GM18907 (cell line): ENCODE measurements at regions not wholly inside any gene's neighbourhood (a gene's known extent, or its start where the extent isn't known, plus 50 kb on each side); places are given as distances from the start of the nearest gene placed in this dataset.
"Not testable (repeated sequence)": the region's sequence is repeated elsewhere in the genome, so short reads cannot be mapped to it uniquely, and the experiment has no call there.

Source experiments
- ATAC-seq: cut with Tn5 transposase; IDR thresholded peaks from one replicate; pipeline ENCODE4 v1.9.1; 2021; ENCODE audit warnings: mild to moderate bottlenecking, moderate library complexity; ENCODE audit not compliant: unreplicated experiment

DNA sequence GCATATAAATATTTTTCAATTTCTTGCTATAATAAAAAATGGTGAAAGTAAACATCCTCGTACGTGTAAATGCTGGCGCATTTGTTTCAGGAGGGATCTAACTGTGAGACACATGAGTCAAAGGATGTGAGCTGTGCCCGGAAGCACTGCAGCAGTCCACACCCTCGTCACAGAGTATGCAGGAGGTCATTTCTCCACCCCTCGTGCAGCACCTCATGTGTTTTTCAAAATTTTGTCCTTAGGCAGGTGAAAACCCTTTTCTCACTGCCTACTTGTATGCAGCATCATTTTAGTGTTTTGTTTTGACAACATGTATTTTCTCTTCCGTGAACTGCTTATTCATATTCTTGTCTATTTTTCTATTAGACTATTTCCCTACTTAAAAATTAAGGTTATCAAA, 162.7 kb downstream of the AVL9 start:
- peak; percentile 50 for ATAC-seq

DNA sequence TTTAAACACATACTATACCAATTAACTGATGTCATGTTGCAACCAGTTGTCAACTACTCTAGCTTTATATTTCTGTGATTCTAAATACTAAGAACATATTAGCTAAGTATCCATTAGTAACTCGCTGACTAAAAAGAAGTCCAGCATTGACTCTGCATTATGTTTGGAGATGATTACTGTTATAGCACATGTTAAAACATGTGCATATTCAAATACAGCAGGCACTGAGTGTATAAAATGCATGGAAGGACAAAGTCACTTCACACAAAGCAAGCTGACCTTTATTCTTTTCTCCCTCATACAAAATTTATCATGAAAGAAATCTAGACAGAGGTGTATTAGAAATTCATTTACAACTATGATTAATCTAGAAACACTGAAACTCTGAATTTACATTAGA, 159.3 kb downstream of the AVL9 start:
- not testable (repeated sequence) for ATAC-seq

- ATAC-seq: not testable (repeated sequence)
Observed at GRCh38 chr7:32650356-32650755, 155.1 kb downstream of the AVL9 start.

DNA sequence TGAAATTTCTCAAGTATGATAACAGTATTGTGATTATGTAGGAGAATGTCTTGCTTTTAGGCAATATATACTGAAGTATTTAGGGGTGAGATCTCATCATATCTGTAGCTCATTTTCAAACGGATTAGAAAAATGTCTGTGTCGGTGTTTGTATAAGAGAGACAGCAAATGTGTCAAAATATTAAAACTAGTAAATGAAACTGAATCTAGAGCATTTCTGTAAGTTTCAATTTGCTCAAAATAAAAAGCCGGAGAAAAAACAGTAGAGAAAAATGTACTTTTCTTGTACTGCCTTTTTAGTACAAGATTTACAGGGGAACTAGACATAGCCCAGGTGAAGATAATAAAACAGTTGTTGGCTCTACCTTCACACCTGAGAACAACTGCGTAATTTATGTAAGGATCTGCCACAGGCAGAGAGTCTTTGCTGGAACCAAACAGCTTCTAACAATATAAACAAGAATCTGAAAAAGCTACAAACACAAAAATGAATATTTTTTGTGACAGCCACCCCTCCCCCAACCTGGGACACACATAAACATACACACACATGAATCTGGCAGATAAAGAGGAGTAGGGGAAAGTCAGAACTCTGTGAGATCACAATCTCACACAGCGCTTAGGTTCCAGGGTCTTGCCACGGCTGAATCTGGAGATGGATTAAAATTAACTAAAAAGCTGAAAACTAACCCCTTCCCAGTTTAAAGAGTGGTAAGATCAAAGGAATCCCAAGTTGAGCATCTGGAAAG, 153.3 kb downstream of the AVL9 start:
- ATAC-seq: no peak

DNA sequence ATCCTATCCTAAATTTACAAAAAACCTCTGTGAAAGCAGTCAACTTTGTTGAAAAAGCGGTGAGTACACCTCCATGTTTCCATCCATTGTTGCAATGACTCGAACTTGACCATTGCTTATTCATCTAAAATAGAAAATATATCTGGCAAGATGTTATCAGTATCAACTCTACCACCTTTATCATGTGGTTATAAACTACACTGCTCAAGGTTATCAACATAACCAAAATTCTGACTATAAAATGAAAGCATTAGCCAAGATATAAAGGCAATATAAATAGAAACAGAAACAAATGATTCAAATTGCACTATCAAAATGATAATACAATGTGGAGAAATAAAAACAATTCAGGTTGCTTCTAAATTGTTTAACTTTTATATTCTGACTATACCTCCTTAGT, 150.0 kb downstream of the AVL9 start:
- not testable (repeated sequence) for ATAC-seq

- ATAC-seq: no peak
Observed at GRCh38 chr7:32643194-32643593, 147.9 kb downstream of the AVL9 start.

DNA sequence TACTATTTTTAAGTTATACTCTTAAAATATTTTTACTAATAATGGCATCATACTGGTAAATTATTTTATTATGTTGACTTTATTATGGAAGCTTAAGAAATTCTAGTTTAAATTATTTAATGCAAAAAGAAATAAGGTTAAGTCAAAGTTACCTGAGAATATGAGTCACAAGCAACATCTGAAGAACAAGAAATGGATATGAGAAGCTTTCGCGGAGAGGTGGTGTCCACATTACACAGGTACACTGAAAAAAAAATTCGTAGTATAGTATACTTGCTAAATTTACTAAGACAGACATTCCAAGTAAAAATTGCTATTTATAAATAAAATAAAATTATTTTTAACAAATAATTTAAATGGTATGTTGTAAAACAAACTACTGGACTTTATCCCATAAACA, 143.8 kb downstream of the AVL9 start:
- ATAC-seq: peak; percentile 39

- peak; percentile 96 for ATAC-seq
Observed at GRCh38 chr7:32638479-32639121, 143.3 kb downstream of the AVL9 start.
